ENCODE measurements at regions not wholly inside any gene's neighbourhood (a gene's known extent, or its start where the extent isn't known, plus 50 kb on each side); places are given as distances from the start of the nearest gene placed in this dataset.
"Not testable (repeated sequence)": the region's sequence is repeated elsewhere in the genome, so short reads cannot be mapped to it uniquely, and the experiment has no call there.

GRCh38 chr3:3998140-3998922 is 199.1 kb downstream of the LRRN1 start:
- intact Hi-C loops (cut with DNase I), result no loop called here
- Histone ChIP-seq H3K27ac (no peak overlapping the region), H3K4me3 (no peak overlapping the region), H3K4me1 (no peaks in the 10 kb centered on the region), H3K9me3 (no peaks in the 10 kb centered on the region), H3K36me3 (replicated peaks in 1 of 2; ENCODE audit: insufficient read depth in 1 of 2, low read depth in 2 of 2) (no peaks in the 10 kb centered on the region), H3K27me3 (no peaks in the 10 kb centered on the region)
- ATAC-seq, result no peak
- 19 to 22% methylated on average over 5 of the region's 5 CpGs for WGBS, 2 donors
- TF ChIP-seq CTCF (IDR thresholded peaks at IDR 0.05) (peak; percentile 11 to 61 (median 53)), POLR2A (IDR thresholded peaks at IDR 0.05) (no peak)
- DNase-seq, result peak in 3 of 4 donors; percentile 18 to 28 (median 22)

- H3K4me3 ChIP-seq; H3K36me3 ChIP-seq (replicated peaks in 1 of 2; ENCODE audit: insufficient read depth in 1 of 2, low read depth in 2 of 2); H3K27me3 ChIP-seq; H3K27ac ChIP-seq; intact Hi-C loops (cut with DNase I); ATAC-seq; H3K4me1 ChIP-seq; DNase-seq; H3K9me3 ChIP-seq: not testable (repeated sequence)
These were observed 200.1 kb downstream of the LRRN1 start for GRCh38 chr3:3999340-3999739.

- intact Hi-C loops (cut with DNase I), result no loop called here
- H3K27ac ChIP-seq, result no peak overlapping the region
- H3K36me3 ChIP-seq (replicated peaks in 1 of 2; ENCODE audit: insufficient read depth in 1 of 2, low read depth in 2 of 2), result no peaks in the 10 kb centered on the region
- no peak for ATAC-seq
- no peak for TF ChIP-seq POLR2A (IDR thresholded peaks at IDR 0.05)
- no peak for TF ChIP-seq CTCF (IDR thresholded peaks at IDR 0.05)
- H3K9me3 ChIP-seq, result no peaks in the 10 kb centered on the region
- H3K27me3 ChIP-seq, result no peaks in the 10 kb centered on the region
- no peak overlapping the region for H3K4me3 ChIP-seq
- H3K4me1 ChIP-seq, result no peaks in the 10 kb centered on the region
- DNase-seq, result no peak
These were observed 202.7 kb downstream of the LRRN1 start for GRCh38 chr3:4001976-4002375.

GRCh38 chr3:4006288-4006687 is 207.1 kb downstream of the LRRN1 start:
- DNase-seq, result no peak
- H3K27me3 ChIP-seq, result no peaks in the 10 kb centered on the region
- H3K36me3 ChIP-seq (replicated peaks in 1 of 2; ENCODE audit: insufficient read depth in 1 of 2, low read depth in 2 of 2), result no peaks in the 10 kb centered on the region
- WGBS, 2 donors, result 69 to 79% methylated on average over 2 of the region's 2 CpGs
- TF ChIP-seq POLR2A (IDR thresholded peaks at IDR 0.05) (no peak), CTCF (IDR thresholded peaks at IDR 0.05) (no peak)
- no peak for ATAC-seq
- no peaks in the 10 kb centered on the region for H3K4me1 ChIP-seq
- H3K4me3 ChIP-seq, result no peak overlapping the region
- H3K9me3 ChIP-seq, result no peaks in the 10 kb centered on the region
- intact Hi-C loops (cut with DNase I), result no loop called here
- H3K27ac ChIP-seq, result no peak overlapping the region

GRCh38 chr3:4008205-4008604 is 209.0 kb downstream of the LRRN1 start:
- DNase-seq (no peak), ATAC-seq (no peak)
- Histone ChIP-seq H3K27ac (no peak overlapping the region), H3K4me3 (no peak overlapping the region), H3K9me3 (no peaks in the 10 kb centered on the region), H3K36me3 (replicated peaks in 1 of 2; ENCODE audit: insufficient read depth in 1 of 2, low read depth in 2 of 2) (no peaks in the 10 kb centered on the region), H3K4me1 (no peaks in the 10 kb centered on the region), H3K27me3 (no peaks in the 10 kb centered on the region)
- intact Hi-C loops (cut with DNase I), result no loop called here
- TF ChIP-seq CTCF (IDR thresholded peaks at IDR 0.05) (no peak), POLR2A (IDR thresholded peaks at IDR 0.05) (no peak)
- WGBS, 2 donors, result 72 to 76% methylated on average over 2 of the region's 2 CpGs

Data from body of pancreas (tissue), 4 donors.